ENCODE measurements at regions not wholly inside any gene's neighbourhood (a gene's known extent, or its start where the extent isn't known, plus 50 kb on each side); places are given as distances from the start of the nearest gene placed in this dataset.

GRCh38 chrX:45760187-45760742 is 559.6 kb upstream of the DIPK2B start:
- TF ChIP-seq POLR2A (IDR thresholded peaks at IDR 0.05; ENCODE audit: low read depth, low read length) (no peak), POLR2AphosphoS5 (IDR thresholded peaks at IDR 0.05; ENCODE audit: low read depth, low read length) (no peak), SPI1 (IDR thresholded peaks at IDR 0.05; ENCODE audit: low read depth, low read length) (no peak)
